Smooth muscle cell (in vitro differentiated cells): ENCODE measurements at regions not wholly inside any gene's neighbourhood (a gene's known extent, or its start where the extent isn't known, plus 50 kb on each side); places are given as distances from the start of the nearest gene placed in this dataset.
A peak's percentile ranks its signal among the peaks of the same experiment; 100 is the strongest.

Experiments
- DNase-seq: peaks from one replicate; lab custom pipeline; 2025; ENCODE audit not compliant: unreplicated experiment; lab: John Stamatoyannopoulos, UW
- H2AFZ ChIP-seq: fragments of 200-600 bp; sonication (generic); 2 replicates; pipeline ENCODE4 v1.6.0; 2016; ENCODE audit warnings: antibody characterized with exemption, low read depth, mild to moderate bottlenecking
- H3F3A ChIP-seq: fragments of 200-600 bp; sonication (generic); 2 replicates; pipeline ENCODE4 v1.6.0; 2017; ENCODE audit warnings: antibody characterized with exemption, low read depth
- H3K27ac ChIP-seq: fragments of 200-600 bp; sonication (generic); 2 replicates; pipeline ENCODE4 v1.5.1; 2016; ENCODE audit warnings: low read depth, mild to moderate bottlenecking
- H3K27me3 ChIP-seq: fragments of 200-600 bp; sonication (generic); 2 replicates; pipeline ENCODE4 v1.6.1; 2016; ENCODE audit warnings: low read depth, mild to moderate bottlenecking
- H3K36me3 ChIP-seq: fragments of 200-600 bp; sonication (generic); 2 replicates; pipeline ENCODE4 v1.5.1; 2016; ENCODE audit warnings: low read depth
- H3K4me1 ChIP-seq: fragments of 200-600 bp; sonication (generic); 2 replicates; pipeline ENCODE4 v1.5.1; 2016; ENCODE audit warnings: low read depth
- H3K4me2 ChIP-seq: fragments of 200-600 bp; sonication (generic); 2 replicates; pipeline ENCODE4 v1.6.0; 2016; ENCODE audit warnings: mild to moderate bottlenecking
- H3K4me3 ChIP-seq: fragments of 200-600 bp; sonication (generic); 2 replicates; pipeline ENCODE4 v1.5.1; 2016; ENCODE audit warnings: mild to moderate bottlenecking
- H3K79me2 ChIP-seq: fragments of 200-600 bp; sonication (generic); 2 replicates; pipeline ENCODE4 v1.6.0; 2016; ENCODE audit warnings: low read depth, mild to moderate bottlenecking
- H3K9ac ChIP-seq: fragments of 200-600 bp; sonication (generic); 2 replicates; pipeline ENCODE4 v1.6.0; 2016; ENCODE audit warnings: low read depth
- H3K9me3 ChIP-seq: fragments of 200-600 bp; sonication (generic); replicated peaks from 2 replicates; pipeline ENCODE4 v1.5.1; 2016; ENCODE audit warnings: low read depth
- H4K20me1 ChIP-seq: fragments of 200-600 bp; sonication (generic); 2 replicates; pipeline ENCODE4 v1.6.0; 2016; ENCODE audit warnings: low read depth
- CTCF ChIP-seq: fragments of 200-600 bp; sonication (generic); IDR thresholded peaks from 2 replicates; pipeline ENCODE4 v1.5.1; 2017; ENCODE audit warnings: borderline replicate concordance, mild to moderate bottlenecking, antibody characterized with exemption; ENCODE audit not compliant: insufficient read depth, poor library complexity, severe bottlenecking
- WGBS: methylation state at CpG from one replicate; pipeline ENCODE4 v1.1.7; 2016; ENCODE audit warnings: low lambda C conversion rate; 5-methylcytosine and 5-hydroxymethylcytosine counted together

GRCh38 chr15:47179988-47180387 lies 537.3 kb upstream of the SEMA6D start:
- H3K9me3 ChIP-seq = no peaks in the 10 kb centered on the region
- no peaks in the 10 kb centered on the region for H3K27me3 ChIP-seq
- no peak for TF ChIP-seq CTCF
- H3K4me3 ChIP-seq = no peak overlapping the region
- no peaks in the 10 kb centered on the region for H3K79me2 ChIP-seq
- H4K20me1 ChIP-seq = no peaks in the 10 kb centered on the region
- WGBS = 88% methylated on average over 4 of the region's 4 CpGs
- H3K36me3 ChIP-seq = no peaks in the 10 kb centered on the region
- no peak overlapping the region for H3K27ac ChIP-seq
- H3F3A ChIP-seq = no peaks in the 10 kb centered on the region
- no peaks in the 10 kb centered on the region for H3K4me1 ChIP-seq
- H3K9ac ChIP-seq = no peak overlapping the region
- H3K4me2 ChIP-seq = no peak overlapping the region
- DNase-seq = no peak
- H2AFZ ChIP-seq = no peak overlapping the region

- H3K79me2 ChIP-seq = peaks cover 3% of the 10 kb centered on the region
- no peak overlapping the region for H2AFZ ChIP-seq
- no peak overlapping the region for H3K9ac ChIP-seq
- H3K27me3 ChIP-seq = peaks cover 5% of the 10 kb centered on the region
- H4K20me1 ChIP-seq = no peaks in the 10 kb centered on the region
- DNase-seq = no peak
- H3F3A ChIP-seq = no peaks in the 10 kb centered on the region
- H3K27ac ChIP-seq = no peak overlapping the region
- H3K36me3 ChIP-seq = no peaks in the 10 kb centered on the region
- peaks cover 6% of the 10 kb centered on the region for H3K4me1 ChIP-seq
- no peaks in the 10 kb centered on the region for H3K9me3 ChIP-seq
- TF ChIP-seq CTCF = no peak
- no peak overlapping the region for H3K4me2 ChIP-seq
- 73% methylated on average over 2 of the region's 2 CpGs for WGBS
- no peak overlapping the region for H3K4me3 ChIP-seq
These were observed 534.5 kb upstream of the SEMA6D start for GRCh38 chr15:47182818-47183217.

- DNase-seq = peak; percentile 12
- H4K20me1 ChIP-seq = no peaks in the 10 kb centered on the region
- peak overlapping the region; percentile 65 for H3K4me3 ChIP-seq
- peaks cover 6% of the 10 kb centered on the region for H3K4me1 ChIP-seq
- H3K9ac ChIP-seq = peak overlapping the region; percentile 38
- peak overlapping the region; percentile 92 for H3K4me2 ChIP-seq
- H3K27ac ChIP-seq = no peak overlapping the region
- peaks cover 5% of the 10 kb centered on the region for H3K27me3 ChIP-seq
- WGBS = 2% methylated on average over 83 of the region's 84 CpGs
- TF ChIP-seq CTCF = no peak
- no peaks in the 10 kb centered on the region for H3K36me3 ChIP-seq
- no peaks in the 10 kb centered on the region for H3F3A ChIP-seq
- no peaks in the 10 kb centered on the region for H3K9me3 ChIP-seq
- peaks cover 3% of the 10 kb centered on the region for H3K79me2 ChIP-seq
- peak overlapping the region; percentile 88 for H2AFZ ChIP-seq
These were observed 533.0 kb upstream of the SEMA6D start for GRCh38 chr15:47184003-47184907.
